Stimulated activated CD4-positive, alpha-beta T cell treated with anti-CD3 and anti-CD28 coated beads, TNF-alpha, amount 100 ng/mL, for 4 hours (primary cell): ENCODE measurements at regions not wholly inside any gene's neighbourhood (a gene's known extent, or its start where the extent isn't known, plus 50 kb on each side); places are given as distances from the start of the nearest gene placed in this dataset.

Experiments used
- DNase-seq, 3 experiments: peaks; one replicate each; pipeline ENCODE4 v3.0.0-alpha.2; 2020; ENCODE audit warnings: low read depth in 3 of 3

GRCh38 chr15:94100863-94101262 is 130.5 kb upstream of the MCTP2 start:
- no peak for DNase-seq

DNA sequence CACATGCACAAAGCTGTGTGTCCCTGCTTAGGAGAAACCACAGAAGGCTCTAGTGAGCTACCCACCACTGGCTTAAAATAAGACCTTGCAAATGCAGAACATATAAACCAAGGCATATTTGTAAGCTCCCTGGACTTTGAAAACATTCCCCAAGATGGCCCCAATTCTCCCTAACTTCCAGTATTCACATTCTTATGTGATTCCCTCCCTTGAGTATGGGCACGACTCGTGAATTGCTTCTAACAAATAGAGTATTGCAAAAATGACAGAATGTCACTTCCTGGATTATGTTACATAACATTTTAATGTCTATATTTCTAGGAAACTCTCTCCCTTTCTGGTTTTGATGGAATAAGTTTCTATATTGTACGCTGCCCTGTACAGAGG is 131.8 kb upstream of the MCTP2 start:
- DNase-seq = no peak

- DNase-seq = no peak
Observed at GRCh38 chr15:94098921-94099573, 132.3 kb upstream of the MCTP2 start.

GRCh38 chr15:94097552-94097951 is 133.8 kb upstream of the MCTP2 start:
- DNase-seq = no peak

DNA sequence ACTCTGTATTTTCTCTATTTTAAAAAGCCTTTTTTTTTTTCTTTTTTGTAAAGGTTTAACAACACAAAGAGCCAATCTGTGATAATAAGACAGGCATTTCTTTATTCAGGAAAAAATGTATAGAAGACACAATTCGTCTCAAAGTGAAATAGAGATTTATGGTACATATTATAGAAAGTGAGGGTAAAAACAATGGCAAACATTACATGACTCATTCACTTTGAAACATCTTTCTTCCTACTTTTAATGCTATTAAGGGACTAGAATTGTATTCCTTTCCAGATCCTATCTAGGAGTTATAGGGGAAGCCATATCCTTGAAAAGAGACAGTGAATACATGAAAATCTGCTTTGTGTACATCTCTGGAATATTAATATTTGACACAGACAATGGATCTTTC is 137.1 kb upstream of the MCTP2 start:
- DNase-seq = no peak

DNA sequence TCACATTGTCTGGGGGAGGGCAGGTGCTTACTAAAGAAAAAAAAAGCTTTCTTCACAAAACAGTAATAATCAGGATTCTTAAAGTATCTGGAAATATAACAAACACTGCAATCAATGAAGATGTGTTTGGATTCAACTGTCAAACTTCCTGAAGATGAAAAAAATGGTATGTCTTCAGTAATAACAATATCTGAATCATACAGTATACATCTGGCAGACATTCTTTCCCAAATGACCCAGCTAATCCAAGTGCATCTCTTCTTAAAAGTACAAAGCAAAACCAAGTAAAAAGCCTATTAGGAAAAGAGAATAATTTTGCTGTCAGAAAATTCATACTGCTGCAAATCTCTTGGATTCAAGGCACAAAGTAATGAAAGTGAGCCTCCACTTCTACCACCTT is 145.0 kb upstream of the MCTP2 start:
- DNase-seq = no peak

- DNase-seq = no peak
Observed at GRCh38 chr15:94083467-94084052, 147.8 kb upstream of the MCTP2 start.

DNA sequence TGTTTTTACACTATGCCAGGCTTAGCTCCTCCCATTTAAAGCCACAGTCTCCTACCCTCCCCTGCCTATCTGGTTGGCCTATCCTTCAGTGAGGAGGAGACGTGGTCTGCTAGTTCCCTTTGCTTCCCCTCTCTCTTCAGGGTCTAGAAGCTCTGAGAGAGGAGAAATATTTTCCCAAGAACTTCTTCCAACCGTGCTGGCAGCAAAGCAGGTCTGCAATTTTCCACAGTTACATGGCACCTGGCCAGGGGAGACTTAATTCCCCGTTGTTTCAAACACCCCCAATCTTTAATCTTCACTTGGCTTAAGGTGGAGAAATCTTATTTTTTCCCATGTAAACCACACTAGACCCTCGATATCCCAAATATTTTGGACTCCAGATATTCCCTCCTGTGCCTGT is 149.5 kb upstream of the MCTP2 start:
- DNase-seq = no peak

DNA sequence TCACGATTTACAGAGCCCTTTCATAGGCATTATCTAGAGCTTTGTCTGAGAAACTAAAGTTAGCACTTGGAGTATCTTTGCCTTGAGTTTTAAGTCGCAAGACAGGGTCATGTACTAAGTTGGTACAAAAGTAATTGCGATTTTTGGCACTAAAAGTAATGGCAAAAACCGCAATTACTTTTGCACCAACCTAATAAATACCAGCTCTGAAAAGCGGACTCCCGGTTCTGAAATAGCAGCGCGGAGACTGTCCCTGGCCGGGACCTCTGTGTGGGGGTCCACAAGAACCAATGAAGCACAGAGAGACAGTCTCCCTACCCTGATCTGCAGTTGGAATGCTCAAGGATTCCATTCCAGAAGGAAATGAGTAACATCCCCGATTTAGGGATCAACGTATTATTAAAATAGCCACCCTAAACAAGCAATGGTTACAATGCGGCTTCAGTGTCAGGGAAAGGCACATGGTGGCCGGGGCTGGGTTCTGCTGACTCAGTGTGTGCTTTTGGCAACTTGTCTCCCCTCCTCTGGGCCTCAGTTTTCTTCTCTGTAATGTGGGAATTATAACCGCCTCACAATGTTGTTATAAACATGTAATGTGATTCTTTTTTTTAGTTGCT is 150.3 kb upstream of the MCTP2 start:
- DNase-seq = no peak

DNA sequence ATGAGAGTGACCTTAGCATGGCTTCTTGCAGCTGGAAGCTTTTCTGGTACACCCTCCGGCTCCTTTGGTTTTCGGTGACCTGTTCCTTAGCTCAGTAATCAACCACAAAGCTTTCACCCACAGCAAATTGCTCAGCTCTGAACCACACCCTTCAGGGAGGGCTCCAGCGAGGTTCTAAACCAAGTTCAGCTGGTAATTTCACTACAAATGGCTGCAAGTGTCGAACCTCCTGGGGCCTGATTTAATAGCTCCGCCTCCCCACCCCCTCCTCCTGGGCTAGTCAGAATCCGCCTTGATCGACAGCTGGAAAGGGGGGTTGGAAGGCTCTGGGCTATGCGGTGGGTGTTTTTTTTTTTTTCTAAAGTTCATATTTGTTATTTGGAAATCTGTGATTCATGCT is 150.9 kb upstream of the MCTP2 start:
- no peak for DNase-seq

DNA sequence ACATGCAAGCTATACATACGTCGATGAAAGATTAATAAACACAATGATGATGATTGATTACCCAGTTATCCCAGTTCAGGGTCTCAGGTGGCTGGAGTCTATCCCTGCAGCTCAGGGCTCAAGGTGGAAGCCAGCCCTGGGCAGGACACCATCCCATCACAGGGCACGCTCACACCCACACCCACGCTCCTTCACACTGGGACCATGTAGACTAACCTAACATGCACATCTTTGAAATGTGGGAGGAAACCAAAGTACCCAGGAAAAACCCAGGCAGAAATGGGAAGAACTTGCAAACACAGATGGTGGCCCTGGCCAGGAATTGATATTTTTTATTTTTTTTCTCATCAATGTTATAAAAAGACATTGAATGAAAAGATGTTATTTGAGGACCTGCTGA is 151.4 kb upstream of the MCTP2 start:
- no peak for DNase-seq

DNA sequence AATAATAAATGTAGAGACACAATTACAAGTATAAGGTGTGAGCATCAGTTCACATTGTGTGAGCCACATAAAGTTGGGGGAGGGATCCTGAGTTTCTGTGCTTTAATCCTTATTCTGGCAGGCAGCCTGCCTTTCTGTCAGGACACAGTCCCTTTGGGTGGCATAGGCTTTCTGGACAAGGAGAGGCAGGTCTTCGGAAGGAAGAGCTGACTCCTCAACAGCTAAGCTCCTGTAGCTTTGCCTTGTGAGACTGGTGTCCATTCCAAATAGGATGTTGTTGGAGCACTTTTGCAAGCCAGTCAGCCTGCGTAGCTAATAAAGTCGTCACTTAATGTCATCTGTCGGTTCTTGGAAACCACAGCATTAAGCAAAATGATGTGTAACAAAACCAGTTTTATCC is 151.9 kb upstream of the MCTP2 start:
- no peak for DNase-seq

GRCh38 chr15:94077938-94078337 is 153.4 kb upstream of the MCTP2 start:
- no peak for DNase-seq

- no peak for DNase-seq
Observed at GRCh38 chr15:94075349-94075748, 156.0 kb upstream of the MCTP2 start.

- DNase-seq = no peak
Observed at GRCh38 chr15:94070356-94071295, 160.7 kb upstream of the MCTP2 start.

DNA sequence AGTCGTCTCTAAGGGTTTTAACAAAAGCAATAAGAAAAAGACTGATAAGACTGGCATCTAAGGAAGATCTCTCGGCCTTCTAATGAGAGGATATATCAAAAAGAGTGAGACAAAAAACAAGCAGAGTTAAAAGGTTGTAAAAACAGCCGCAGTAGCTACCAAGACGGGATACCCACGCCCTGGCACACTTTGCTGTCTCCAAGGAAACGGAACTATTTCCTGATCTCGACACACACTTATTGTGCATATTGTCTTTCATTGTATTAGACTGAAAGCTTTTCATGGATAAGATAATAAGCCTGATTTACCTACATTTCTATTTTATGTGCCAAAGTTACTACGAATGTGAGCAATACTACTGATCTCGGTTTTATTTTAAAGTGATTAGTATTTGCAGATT is 161.5 kb upstream of the MCTP2 start:
- DNase-seq = no peak

DNA sequence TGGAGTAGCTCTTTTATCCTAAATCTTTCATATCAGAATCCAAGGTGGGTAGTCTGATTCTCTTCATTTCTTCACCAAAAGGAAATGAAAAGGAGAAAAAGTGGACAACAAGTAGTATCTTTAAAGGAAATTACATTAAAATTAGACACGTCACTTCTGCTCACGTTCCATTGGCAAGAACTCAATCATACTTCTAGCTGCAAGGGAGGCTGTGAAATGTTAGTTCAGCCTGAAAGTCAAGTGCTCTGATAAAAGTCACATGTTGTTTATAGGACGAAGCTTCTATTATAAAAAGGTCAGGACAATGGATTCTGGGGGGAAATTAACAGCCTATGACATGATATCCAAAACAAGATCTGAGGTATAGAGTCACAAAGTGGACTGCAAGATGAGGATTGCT is 164.6 kb upstream of the MCTP2 start:
- DNase-seq = no peak

DNA sequence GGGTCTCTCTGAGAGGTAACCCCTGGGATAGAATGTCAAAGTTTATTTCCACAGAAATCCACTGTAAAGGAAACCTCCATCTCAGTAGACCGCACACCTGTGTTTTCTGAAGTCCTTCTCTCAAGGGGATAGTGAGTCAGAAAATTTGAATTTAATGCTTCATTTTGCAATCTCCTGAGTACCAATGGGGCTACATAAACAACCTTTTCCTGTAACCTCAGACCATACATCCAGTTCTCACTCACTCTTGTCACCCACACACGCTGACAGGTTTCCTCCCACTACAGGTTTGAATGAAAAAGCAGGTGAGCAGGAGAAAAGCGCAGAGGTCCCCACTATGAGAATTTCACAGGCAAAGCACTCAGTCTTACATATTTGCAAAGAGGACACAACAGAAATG is 165.3 kb upstream of the MCTP2 start:
- no peak for DNase-seq

- DNase-seq = no peak
Observed at GRCh38 chr15:94064676-94065313, 166.6 kb upstream of the MCTP2 start.

GRCh38 chr15:94061041-94061440 is 170.3 kb upstream of the MCTP2 start:
- DNase-seq = no peak

DNA sequence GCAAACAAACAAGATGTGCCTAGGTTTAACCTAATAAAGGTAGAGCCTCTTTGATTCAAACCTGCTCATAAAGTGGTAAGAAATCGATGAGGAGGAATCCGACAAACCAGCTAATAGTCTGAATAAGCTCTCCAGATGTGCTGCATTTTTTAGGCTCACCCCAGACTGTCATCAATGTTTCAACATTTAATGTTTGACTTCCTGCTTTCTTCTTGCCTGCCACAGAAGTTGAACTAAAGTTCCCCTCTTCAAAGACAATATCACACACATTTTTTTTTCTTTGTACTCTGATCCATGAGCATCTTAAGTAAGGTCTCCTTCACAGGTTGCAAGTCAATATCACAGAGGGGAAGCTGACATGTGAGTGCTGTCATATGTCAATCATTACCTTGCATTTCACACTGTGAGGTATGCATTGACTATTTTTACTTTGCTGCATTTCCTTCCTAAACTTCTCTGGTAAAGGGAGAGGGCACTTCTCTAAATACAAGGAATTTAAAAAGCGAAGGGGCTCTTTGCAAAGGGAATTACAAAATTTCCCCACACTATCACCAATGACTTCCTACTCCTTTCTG is 172.3 kb upstream of the MCTP2 start:
- DNase-seq = no peak

DNA sequence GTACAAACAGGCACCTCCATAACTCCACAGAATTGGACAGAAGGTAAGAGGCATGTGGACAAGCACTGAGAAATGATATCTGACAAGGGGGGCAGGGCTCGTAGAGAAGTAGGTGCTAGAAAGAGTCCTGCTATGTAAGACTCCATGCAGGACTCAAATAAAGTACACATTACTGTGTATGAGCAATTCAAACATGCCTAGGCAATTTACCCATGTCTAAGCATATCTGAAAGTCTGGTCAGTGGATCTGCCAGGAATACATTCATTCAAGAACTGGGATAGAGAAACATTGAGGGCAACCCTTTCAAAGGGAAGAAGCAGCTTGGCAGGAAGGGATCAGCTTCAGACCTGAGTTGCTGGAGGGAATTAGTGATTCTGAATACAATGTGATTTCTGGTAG is 174.1 kb upstream of the MCTP2 start:
- DNase-seq = no peak
